ENCODE measurements at regions not wholly inside any gene's neighbourhood (a gene's known extent, or its start where the extent isn't known, plus 50 kb on each side); places are given as distances from the start of the nearest gene placed in this dataset.
"Not testable (repeated sequence)": the region's sequence is repeated elsewhere in the genome, so short reads cannot be mapped to it uniquely, and the experiment has no call there.

GRCh38 chr9:12416716-12417115, 276.5 kb upstream of the TYRP1 start:
- DNase-seq (ENCODE audit: low read depth), result no peak

GRCh38 chr9:12424243-12424642, 268.9 kb upstream of the TYRP1 start:
- DNase-seq (ENCODE audit: low read depth), result no peak

- no peak for DNase-seq (ENCODE audit: low read depth)
These were observed 267.0 kb upstream of the TYRP1 start for GRCh38 chr9:12425878-12426864.

- DNase-seq (ENCODE audit: low read depth), result no peak
These were observed 253.9 kb upstream of the TYRP1 start for GRCh38 chr9:12439267-12439666.

GRCh38 chr9:12441080-12441479, 252.1 kb upstream of the TYRP1 start:
- DNase-seq (ENCODE audit: low read depth), result not testable (repeated sequence)

GRCh38 chr9:12441506-12441905, 251.7 kb upstream of the TYRP1 start:
- no peak for DNase-seq (ENCODE audit: low read depth)

- no peak for DNase-seq (ENCODE audit: low read depth)
These were observed 244.9 kb upstream of the TYRP1 start for GRCh38 chr9:12448246-12448645.

- DNase-seq (ENCODE audit: low read depth), result no peak
These were observed 235.9 kb upstream of the TYRP1 start for GRCh38 chr9:12457237-12457636.

- no peak for DNase-seq (ENCODE audit: low read depth)
These were observed 231.3 kb upstream of the TYRP1 start for GRCh38 chr9:12461763-12462460.

- DNase-seq (ENCODE audit: low read depth), result no peak
These were observed 230.3 kb upstream of the TYRP1 start for GRCh38 chr9:12462861-12463260.

- no peak for DNase-seq (ENCODE audit: low read depth)
These were observed 229.5 kb upstream of the TYRP1 start for GRCh38 chr9:12463641-12464040.

GRCh38 chr9:12464400-12464799, 228.8 kb upstream of the TYRP1 start:
- DNase-seq (ENCODE audit: low read depth), result no peak

GRCh38 chr9:12464910-12465512, 228.2 kb upstream of the TYRP1 start:
- DNase-seq (ENCODE audit: low read depth), result peak; percentile 6

GRCh38 chr9:12469084-12469483, 224.1 kb upstream of the TYRP1 start:
- DNase-seq (ENCODE audit: low read depth), result no peak

GRCh38 chr9:12494411-12494810, 198.8 kb upstream of the TYRP1 start:
- no peak for DNase-seq (ENCODE audit: low read depth)

- DNase-seq (ENCODE audit: low read depth), result no peak
These were observed 195.4 kb upstream of the TYRP1 start for GRCh38 chr9:12497790-12498189.

GRCh38 chr9:12502520-12502919, 190.7 kb upstream of the TYRP1 start:
- no peak for DNase-seq (ENCODE audit: low read depth)

- no peak for DNase-seq (ENCODE audit: low read depth)
These were observed 189.5 kb upstream of the TYRP1 start for GRCh38 chr9:12503606-12504122.

- DNase-seq (ENCODE audit: low read depth), result no peak
These were observed 182.6 kb upstream of the TYRP1 start for GRCh38 chr9:12510551-12510950.

GRCh38 chr9:12511726-12512125, 181.5 kb upstream of the TYRP1 start:
- no peak for DNase-seq (ENCODE audit: low read depth)

GRCh38 chr9:12516031-12516430, 177.2 kb upstream of the TYRP1 start:
- DNase-seq (ENCODE audit: low read depth), result no peak

- DNase-seq (ENCODE audit: low read depth), result no peak
These were observed 176.6 kb upstream of the TYRP1 start for GRCh38 chr9:12516573-12516972.

Data from forelimb muscle (tissue), 1 donor.